ENCODE measurements at regions not wholly inside any gene's neighbourhood (a gene's known extent, or its start where the extent isn't known, plus 50 kb on each side); places are given as distances from the start of the nearest gene placed in this dataset.

- 46 to 55% (median 50%) methylated on average over 3 of the region's 3 CpGs for WGBS, 4 donors
- no peaks in the 10 kb centered on the region for H3K36me3 ChIP-seq (replicated peaks in 1 of 2)
- H3K27me3 ChIP-seq = no peaks in the 10 kb centered on the region
- DNase-seq = no peak
- no peaks in the 10 kb centered on the region for H3K9me3 ChIP-seq (replicated peaks in 1 of 3)
- H3K4me3 ChIP-seq = no peak overlapping the region
- TF ChIP-seq POLR2A (IDR thresholded peaks at IDR 0.05) (no peak), CTCF (IDR thresholded peaks at IDR 0.05) (no peak)
- H3K4me1 ChIP-seq (replicated peaks in 1 of 2) = no peaks in the 10 kb centered on the region
- intact Hi-C loops (cut with DNase I) = no loop called here
- H3K27ac ChIP-seq = no peak overlapping the region
These were observed 522.9 kb downstream of the FAT4 start for GRCh38 chr4:125837493-125838201.

GRCh38 chr4:125838202-125838601, 523.4 kb downstream of the FAT4 start:
- Histone ChIP-seq H3K4me1 (replicated peaks in 1 of 2) (no peaks in the 10 kb centered on the region), H3K4me3 (no peak overlapping the region), H3K9me3 (replicated peaks in 1 of 3) (no peaks in the 10 kb centered on the region), H3K27me3 (no peaks in the 10 kb centered on the region), H3K36me3 (replicated peaks in 1 of 2) (no peaks in the 10 kb centered on the region), H3K27ac (no peak overlapping the region)
- DNase-seq = no peak
- 59 to 80% (median 74%) methylated on average over 6 of the region's 6 CpGs for WGBS, 4 donors
- intact Hi-C loops (cut with DNase I) = no loop called here
- TF ChIP-seq POLR2A (IDR thresholded peaks at IDR 0.05) (no peak), CTCF (IDR thresholded peaks at IDR 0.05) (no peak)

- no peaks in the 10 kb centered on the region for H3K36me3 ChIP-seq (replicated peaks in 1 of 2)
- DNase-seq = no peak
- H3K27ac ChIP-seq = no peak overlapping the region
- H3K4me3 ChIP-seq = no peak overlapping the region
- H3K4me1 ChIP-seq (replicated peaks in 1 of 2) = no peaks in the 10 kb centered on the region
- no peaks in the 10 kb centered on the region for H3K9me3 ChIP-seq (replicated peaks in 1 of 3)
- intact Hi-C loops (cut with DNase I) = no loop called here
- TF ChIP-seq CTCF (IDR thresholded peaks at IDR 0.05) (no peak), POLR2A (IDR thresholded peaks at IDR 0.05) (no peak)
- H3K27me3 ChIP-seq = no peaks in the 10 kb centered on the region
These were observed 524.2 kb downstream of the FAT4 start for GRCh38 chr4:125838924-125839323.

GRCh38 chr4:125843947-125844346, 529.2 kb downstream of the FAT4 start:
- Histone ChIP-seq H3K4me1 (replicated peaks in 1 of 2) (no peaks in the 10 kb centered on the region), H3K9me3 (replicated peaks in 1 of 3) (no peaks in the 10 kb centered on the region), H3K36me3 (replicated peaks in 1 of 2) (no peaks in the 10 kb centered on the region), H3K27ac (no peak overlapping the region), H3K4me3 (no peak overlapping the region), H3K27me3 (no peaks in the 10 kb centered on the region)
- intact Hi-C loops (cut with DNase I) = no loop called here
- no peak for DNase-seq
- TF ChIP-seq CTCF (IDR thresholded peaks at IDR 0.05) (no peak), POLR2A (IDR thresholded peaks at IDR 0.05) (no peak)
